GM10266 (cell line): ENCODE measurements at regions not wholly inside any gene's neighbourhood (a gene's known extent, or its start where the extent isn't known, plus 50 kb on each side); places are given as distances from the start of the nearest gene placed in this dataset.

Experiments
- DNase-seq: peaks from one replicate; pipeline ENCODE4 v3.0.0; 2012; ENCODE audit errors: extremely low spot score
- TF ChIP-seq, protein P1 (sequence below): IDR thresholded peaks from 2 replicates; pipeline ENCODE4 v1.5.1; 2012; ENCODE audit warnings: mild to moderate bottlenecking, low read depth; ENCODE audit not compliant: control insufficient read depth, insufficient read depth; ENCODE audit errors: missing control alignments

DNA sequence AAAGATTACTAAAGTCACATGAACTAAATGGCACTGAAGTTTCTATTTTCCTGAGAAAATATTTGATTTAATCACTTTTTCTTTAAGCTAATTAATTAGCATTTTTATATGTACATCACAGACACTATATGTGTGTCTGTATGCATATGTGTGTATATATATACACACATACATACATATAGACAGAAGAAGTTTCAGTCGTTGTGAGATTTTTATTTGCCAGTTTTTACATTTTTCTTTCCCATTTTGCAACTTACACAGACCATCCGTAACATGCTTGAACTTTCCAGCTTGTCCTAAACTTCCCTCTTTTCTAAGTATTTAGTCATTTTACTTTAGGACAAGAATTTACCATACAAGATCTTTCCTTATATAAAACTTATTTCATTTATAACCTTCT lies 299.1 kb downstream of the IPO8 start:
- TF ChIP-seq, protein P1, sequence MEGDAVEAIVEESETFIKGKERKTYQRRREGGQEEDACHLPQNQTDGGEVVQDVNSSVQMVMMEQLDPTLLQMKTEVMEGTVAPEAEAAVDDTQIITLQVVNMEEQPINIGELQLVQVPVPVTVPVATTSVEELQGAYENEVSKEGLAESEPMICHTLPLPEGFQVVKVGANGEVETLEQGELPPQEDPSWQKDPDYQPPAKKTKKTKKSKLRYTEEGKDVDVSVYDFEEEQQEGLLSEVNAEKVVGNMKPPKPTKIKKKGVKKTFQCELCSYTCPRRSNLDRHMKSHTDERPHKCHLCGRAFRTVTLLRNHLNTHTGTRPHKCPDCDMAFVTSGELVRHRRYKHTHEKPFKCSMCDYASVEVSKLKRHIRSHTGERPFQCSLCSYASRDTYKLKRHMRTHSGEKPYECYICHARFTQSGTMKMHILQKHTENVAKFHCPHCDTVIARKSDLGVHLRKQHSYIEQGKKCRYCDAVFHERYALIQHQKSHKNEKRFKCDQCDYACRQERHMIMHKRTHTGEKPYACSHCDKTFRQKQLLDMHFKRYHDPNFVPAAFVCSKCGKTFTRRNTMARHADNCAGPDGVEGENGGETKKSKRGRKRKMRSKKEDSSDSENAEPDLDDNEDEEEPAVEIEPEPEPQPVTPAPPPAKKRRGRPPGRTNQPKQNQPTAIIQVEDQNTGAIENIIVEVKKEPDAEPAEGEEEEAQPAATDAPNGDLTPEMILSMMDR: no peak
- no peak for DNase-seq

DNA sequence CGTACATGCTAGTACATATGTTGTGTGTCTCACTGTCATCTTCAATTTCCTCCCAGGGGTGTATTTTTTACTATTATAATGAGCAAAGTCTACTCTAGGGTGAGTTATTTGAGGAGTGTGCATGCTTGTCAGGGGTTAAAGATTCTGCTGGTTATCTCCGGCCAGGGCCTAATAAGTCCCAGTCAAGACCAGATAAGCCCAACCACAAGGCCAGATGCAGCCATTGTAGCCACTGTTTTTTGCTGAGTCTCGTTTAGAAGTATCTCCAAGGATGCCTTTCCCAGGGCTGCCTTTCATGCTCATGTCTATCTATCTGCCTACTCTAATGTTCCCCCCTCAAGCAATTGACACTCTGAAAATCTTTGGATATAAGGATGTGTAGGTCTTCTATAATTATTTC lies 300.5 kb downstream of the IPO8 start:
- DNase-seq: no peak
- TF ChIP-seq, protein P1: no peak

DNA sequence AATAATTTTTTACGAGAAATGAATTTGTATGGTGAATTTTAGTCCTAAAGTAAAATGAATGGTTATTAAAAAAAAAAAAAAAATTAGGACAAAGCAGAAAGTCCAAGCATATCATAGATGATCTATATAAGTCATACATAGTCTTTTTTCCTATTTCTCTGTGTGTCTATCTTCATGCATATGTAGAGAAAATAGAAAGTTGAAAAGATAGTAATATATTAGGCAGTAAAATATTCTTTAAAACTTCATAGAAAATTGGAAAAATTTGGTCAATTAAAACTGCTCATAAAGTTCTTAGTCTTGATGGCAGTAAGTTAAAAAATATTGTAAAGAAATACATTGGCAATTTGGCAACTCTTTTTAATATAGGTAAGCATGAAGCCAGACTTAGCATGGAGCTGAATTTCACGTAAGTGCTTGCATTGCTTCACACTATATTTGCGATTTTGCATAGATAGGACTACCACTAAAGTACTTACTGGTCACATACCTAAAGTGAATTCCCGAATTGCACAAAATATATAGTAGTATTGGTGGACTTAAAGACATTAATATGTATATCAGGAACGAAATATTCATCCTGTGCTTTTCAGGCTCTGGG lies 303.8 kb downstream of the IPO8 start:
- TF ChIP-seq, protein P1: no peak
- no peak for DNase-seq

DNA sequence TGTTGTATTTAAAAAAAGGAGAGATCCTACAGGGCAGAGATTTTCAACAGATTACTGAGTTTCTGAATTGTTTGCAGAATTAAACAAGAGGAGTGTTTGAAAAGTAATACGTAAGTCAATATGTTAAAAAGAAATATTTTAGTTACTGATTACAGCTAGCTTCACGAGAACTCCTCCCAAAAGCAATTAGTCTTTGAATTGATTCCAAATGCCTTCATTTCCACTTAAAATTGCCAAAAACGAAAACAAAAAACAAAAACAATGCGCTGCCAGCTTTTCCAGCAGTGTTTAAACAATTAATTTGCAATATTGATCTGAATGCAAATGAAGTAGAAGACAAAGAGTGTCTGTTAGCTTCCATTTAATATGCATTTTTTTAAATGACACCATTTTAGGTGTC lies 310.0 kb downstream of the IPO8 start:
- TF ChIP-seq, protein P1: no peak
- DNase-seq: no peak

DNA sequence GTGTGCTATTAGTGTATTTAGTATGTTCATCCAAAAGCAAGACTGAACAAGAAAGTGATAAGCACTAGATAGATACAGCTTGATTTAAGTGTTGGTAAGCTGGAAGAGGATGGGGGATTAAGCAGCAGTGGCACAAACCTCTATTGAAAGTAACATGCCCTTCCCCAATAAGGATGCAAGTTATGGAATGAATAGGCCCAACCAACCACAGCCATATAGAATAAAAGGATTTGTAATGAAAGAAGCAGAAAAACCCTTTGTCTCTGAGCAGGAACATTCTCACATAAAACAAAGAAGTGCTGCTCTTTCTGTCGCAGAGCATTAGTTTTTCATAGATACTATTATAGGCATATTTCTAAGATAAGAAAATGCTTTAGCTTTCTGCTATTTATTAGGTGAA lies 310.7 kb downstream of the IPO8 start:
- TF ChIP-seq, protein P1: no peak
- no peak for DNase-seq

DNA sequence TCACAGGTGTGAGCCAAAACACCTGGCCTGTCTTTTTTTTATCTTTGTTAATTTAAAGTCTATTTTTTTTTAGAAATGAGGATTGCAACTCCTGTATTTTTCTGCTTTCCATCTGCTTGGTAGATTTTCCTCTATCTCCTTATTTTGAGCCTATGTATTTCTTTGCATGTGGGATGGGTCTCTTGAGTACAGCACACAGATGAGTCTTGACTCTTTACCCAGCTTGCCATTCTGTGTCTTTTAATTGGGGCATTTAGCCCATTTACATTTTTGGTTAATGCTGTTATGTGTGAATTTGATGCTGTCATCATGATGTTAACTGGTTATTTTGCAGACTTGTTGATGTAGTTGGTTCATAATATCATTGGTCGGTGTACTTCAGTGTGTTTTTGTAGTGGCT lies 317.4 kb downstream of the IPO8 start:
- DNase-seq: no peak
- TF ChIP-seq, protein P1: no peak

DNA sequence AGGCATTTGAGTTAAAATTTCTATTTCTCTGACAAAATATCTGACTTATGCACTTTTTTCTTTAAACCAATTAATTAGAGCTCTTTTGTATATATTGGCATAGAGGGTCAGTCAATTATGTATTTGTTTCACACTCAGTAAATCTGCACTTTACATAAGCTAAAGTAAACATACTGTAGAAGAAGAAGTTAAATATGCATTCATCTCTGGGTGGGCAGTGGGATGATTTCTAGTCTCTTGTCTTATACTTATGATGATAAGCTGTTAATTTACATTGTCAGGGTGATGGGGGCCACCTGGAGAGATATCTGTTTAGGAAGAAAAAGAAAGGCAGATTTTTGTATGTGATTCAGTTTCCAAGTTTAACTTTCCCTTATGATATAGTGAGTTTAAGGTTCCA lies 330.8 kb downstream of the IPO8 start:
- DNase-seq: no peak
- TF ChIP-seq, protein P1: no peak
